Activated T-helper 2 cell treated with anti-CD3 and anti-CD28 coated beads, Interferon-gamma antibody, Interleukin-2, Interleukin-4, amounts not matched to agents 10 μg/mL and 5 μg/mL and 100 μg/mL, durations not matched to agents 14 hours and 24 hours and 36 hours (primary cell): ENCODE measurements at regions not wholly inside any gene's neighbourhood (a gene's known extent, or its start where the extent isn't known, plus 50 kb on each side); places are given as distances from the start of the nearest gene placed in this dataset.
"Not testable (repeated sequence)": the region's sequence is repeated elsewhere in the genome, so short reads cannot be mapped to it uniquely, and the experiment has no call there.

ENCODE experiments used
- DNase-seq: peaks from one replicate; pipeline ENCODE4 v3.0.0; 2021; ENCODE audit warnings: low spot score
- H3K27ac Mint-ChIP-seq: one replicate; pipeline ENCODE4 v1.8.0; 2021; ENCODE audit warnings: mixed read lengths
- H3K27me3 Mint-ChIP-seq: one replicate; pipeline ENCODE4 v1.8.0; 2021; ENCODE audit warnings: low read depth, mixed read lengths
- H3K36me3 Mint-ChIP-seq: one replicate; pipeline ENCODE4 v1.8.0; 2021; ENCODE audit warnings: low read depth, mixed read lengths
- H3K4me1 Mint-ChIP-seq: one replicate; pipeline ENCODE4 v1.8.0; 2021; ENCODE audit warnings: low read depth, mixed read lengths
- H3K4me3 Mint-ChIP-seq: one replicate; pipeline ENCODE4 v1.8.0; 2021; ENCODE audit warnings: low read depth, mild to moderate bottlenecking, moderate library complexity, mixed read lengths
- H3K9me3 Mint-ChIP-seq: one replicate; pipeline ENCODE4 v1.8.0; 2021; ENCODE audit warnings: mixed read lengths
- intact Hi-C: fragments of 100-400 bp; cut with micrococcal nuclease; formaldehyde crosslinking; loops from one replicate; pipeline ENCODE4 v1.15.1; 2023

DNA sequence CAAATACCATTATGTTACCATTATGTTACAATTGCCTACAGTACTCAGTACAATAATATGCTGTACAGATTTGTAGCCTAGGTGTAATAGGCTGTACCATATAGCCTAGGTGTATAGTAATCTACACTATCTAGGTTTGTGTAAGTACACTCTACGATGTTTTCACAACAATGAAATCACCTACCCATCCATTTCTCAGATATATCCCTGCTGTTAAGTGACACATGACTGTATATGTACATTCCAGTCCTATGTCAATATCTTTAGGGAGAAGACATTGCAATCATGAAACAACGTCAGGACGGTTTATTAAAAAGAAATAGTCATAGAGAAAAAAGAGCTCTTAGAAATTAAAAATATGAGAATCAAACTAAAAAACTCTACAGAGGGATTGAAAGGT lies 119.0 kb upstream of the CDC42EP3 start:
- Mint-ChIP-seq H3K27ac (no peak overlapping the region), H3K9me3 (peaks cover 37% of the 10 kb centered on the region), H3K4me1 (no peaks in the 10 kb centered on the region), H3K27me3 (peaks cover 2% of the 10 kb centered on the region), H3K4me3 (no peak overlapping the region), H3K36me3 (no peaks in the 10 kb centered on the region)
- intact Hi-C loops, result no loop called here
- no peak for DNase-seq

DNA sequence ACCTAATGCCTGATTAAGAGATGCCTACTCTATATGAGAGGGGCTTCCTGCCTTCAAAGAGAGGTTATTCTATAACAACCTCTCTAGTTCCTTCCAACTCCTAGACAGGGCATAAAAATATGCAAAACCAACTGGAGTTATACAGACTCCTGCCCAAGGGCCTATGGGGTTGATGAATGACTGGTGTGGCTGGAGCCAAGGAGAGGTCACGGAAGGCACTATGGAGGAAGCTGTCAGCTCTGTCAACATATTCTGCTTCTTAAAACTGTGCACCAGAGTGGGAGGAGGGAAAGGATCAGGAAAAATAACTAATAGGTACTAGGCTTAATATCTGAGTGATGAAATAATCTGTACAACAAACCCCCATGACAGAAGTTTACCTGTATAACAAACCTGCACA lies 120.9 kb upstream of the CDC42EP3 start:
- DNase-seq, result no peak
- peaks cover 33% of the 10 kb centered on the region for H3K9me3 Mint-ChIP-seq
- intact Hi-C loops, result no loop called here
- no peaks in the 10 kb centered on the region for H3K36me3 Mint-ChIP-seq
- peaks cover 2% of the 10 kb centered on the region for H3K27me3 Mint-ChIP-seq
- no peaks in the 10 kb centered on the region for H3K4me1 Mint-ChIP-seq
- H3K4me3 Mint-ChIP-seq, result no peak overlapping the region
- no peak overlapping the region for H3K27ac Mint-ChIP-seq

DNA sequence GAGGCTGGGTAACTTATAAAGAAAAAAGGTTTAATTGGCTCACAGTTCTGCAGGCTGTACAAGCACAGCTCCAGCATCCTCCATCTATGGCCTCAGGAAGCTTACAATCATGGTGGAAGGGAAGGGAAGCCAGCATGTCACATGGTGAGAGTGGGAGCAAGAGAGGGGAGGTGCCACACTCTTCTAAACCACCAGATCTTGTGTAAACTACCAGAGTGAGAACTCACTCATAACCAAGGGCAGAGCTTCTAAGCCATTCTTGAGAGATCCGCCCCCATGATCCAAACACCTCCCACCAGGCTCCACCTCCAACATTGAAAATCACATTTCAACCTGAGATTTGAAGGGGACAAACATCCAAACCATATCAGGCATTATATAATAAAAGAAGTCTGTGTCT lies 121.6 kb upstream of the CDC42EP3 start:
- peaks cover 2% of the 10 kb centered on the region for H3K27me3 Mint-ChIP-seq

DNA sequence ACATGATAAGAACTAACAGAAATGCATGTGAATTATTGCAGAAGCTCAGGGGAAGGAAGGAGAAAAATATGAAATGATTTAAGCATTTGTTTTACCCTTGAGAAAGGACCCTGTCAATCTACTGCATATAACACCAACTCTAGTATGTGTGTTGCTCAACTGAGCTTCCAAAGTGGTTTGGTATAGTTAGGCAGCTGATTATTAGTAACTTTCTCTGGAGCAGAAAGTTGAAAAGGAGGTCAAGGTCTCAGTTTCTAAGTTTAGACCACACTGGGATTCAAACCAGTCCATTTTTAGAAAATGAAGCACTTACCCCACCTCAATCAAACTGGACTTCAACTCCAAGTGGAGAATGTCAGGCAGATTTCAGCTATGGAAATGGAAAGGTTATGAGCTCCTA lies 123.3 kb upstream of the CDC42EP3 start:
- Mint-ChIP-seq H3K36me3 (no peaks in the 10 kb centered on the region), H3K9me3 (peaks cover 9% of the 10 kb centered on the region), H3K4me1 (no peaks in the 10 kb centered on the region), H3K27ac (no peak overlapping the region), H3K27me3 (peaks cover 4% of the 10 kb centered on the region), H3K4me3 (no peak overlapping the region)
- no peak for DNase-seq
- intact Hi-C loops, result no loop called here

More for the DNA sequence above, 121.6 kb upstream of the CDC42EP3 start:
- DNase-seq, result no peak
- Mint-ChIP-seq H3K9me3 (peaks cover 26% of the 10 kb centered on the region), H3K4me3 (no peak overlapping the region), H3K4me1 (no peaks in the 10 kb centered on the region), H3K27ac (no peak overlapping the region), H3K36me3 (no peaks in the 10 kb centered on the region)
- intact Hi-C loops, result no loop called here

DNA sequence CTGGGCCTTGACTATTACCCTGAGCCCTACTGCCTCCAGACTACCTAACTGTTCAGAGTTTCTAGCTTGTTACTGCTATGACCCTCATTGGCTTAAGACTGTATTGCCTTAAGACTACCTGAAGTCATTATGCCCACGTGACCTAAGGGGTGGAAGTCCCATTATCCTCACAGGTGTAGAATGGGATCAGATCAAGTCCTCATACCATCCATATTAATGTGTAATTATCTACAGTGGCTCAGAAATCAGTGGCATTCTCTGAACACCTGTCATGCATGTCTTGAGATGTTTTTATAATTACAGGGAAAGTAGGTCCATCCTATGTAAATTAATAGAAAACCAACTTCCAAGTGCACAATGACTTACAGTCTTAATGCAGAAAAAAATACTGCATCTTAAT lies 124.0 kb upstream of the CDC42EP3 start:
- no peak overlapping the region for H3K4me3 Mint-ChIP-seq
- H3K36me3 Mint-ChIP-seq, result no peaks in the 10 kb centered on the region
- intact Hi-C loops, result no loop called here
- no peak for DNase-seq
- peaks cover 4% of the 10 kb centered on the region for H3K9me3 Mint-ChIP-seq
- peaks cover 4% of the 10 kb centered on the region for H3K27me3 Mint-ChIP-seq
- H3K27ac Mint-ChIP-seq, result no peak overlapping the region
- no peaks in the 10 kb centered on the region for H3K4me1 Mint-ChIP-seq

DNA sequence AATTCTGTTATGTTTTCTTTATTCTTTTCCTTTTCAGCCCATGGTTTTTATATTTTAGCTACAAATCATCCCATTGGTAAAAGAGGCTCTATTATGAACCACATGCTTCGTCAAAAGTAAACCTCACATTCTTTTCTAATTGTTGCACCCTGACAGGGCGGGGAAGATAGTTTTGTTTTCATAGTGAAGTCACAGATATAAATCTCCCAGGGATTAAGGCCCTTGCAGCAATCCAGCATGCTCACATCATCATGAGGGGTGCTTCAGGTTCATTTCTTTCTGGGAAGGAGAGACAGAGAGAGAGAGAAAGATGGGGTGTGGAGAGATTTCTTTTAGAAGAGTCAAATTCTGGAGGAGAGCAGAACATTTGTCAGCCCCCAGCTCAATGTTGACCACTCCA lies 124.5 kb upstream of the CDC42EP3 start:
- Mint-ChIP-seq H3K36me3 (no peaks in the 10 kb centered on the region), H3K27ac (no peak overlapping the region), H3K9me3 (no peaks in the 10 kb centered on the region), H3K27me3 (peaks cover 4% of the 10 kb centered on the region), H3K4me1 (no peaks in the 10 kb centered on the region), H3K4me3 (no peak overlapping the region)
- no peak for DNase-seq
- intact Hi-C loops, result no loop called here

DNA sequence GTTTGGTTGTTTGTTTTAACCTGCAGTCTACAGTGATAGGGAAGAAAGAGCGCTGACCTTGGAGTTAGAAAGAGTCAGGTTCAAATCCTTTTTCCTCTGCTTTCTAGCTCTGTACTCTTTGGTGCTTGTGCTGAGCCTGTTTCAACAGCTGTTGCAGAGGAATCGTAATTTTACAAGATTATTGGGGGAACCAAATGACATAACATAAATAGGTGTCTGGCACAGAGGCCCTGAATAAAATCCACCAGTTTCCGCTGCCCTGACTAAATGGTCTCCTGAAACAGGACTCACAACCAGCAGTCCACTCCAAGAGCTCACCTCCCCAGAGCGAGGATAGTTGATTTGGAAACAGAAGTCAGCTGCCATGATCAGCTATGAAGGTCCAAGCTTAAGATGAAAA lies 125.0 kb upstream of the CDC42EP3 start:
- no peaks in the 10 kb centered on the region for H3K9me3 Mint-ChIP-seq
- no peak overlapping the region for H3K27ac Mint-ChIP-seq
- no peaks in the 10 kb centered on the region for H3K4me1 Mint-ChIP-seq
- no peak overlapping the region for H3K4me3 Mint-ChIP-seq
- H3K27me3 Mint-ChIP-seq, result peaks cover 8% of the 10 kb centered on the region
- H3K36me3 Mint-ChIP-seq, result no peaks in the 10 kb centered on the region
- intact Hi-C loops, result no loop called here
- no peak for DNase-seq

DNA sequence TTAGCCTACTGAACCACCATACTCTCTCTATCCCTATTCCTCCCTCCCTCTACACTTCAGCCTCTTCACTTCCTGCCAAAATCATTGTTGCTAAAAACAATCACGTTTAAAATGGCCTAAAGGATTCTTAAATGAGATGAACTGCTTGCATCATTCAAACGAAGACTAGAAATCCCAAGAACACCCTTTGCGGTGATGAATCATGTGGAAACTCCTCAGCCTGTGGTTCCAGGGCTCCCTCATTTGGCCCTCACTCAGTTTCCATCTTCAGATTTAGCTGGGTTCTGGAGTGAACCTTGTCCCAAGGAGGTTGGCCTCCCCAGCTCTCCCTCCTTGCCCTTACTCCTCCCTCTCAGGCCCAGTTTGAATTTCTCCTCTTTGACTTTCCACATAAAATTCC lies 125.6 kb upstream of the CDC42EP3 start:
- intact Hi-C loops, result no loop called here
- peaks cover 8% of the 10 kb centered on the region for H3K27me3 Mint-ChIP-seq

DNA sequence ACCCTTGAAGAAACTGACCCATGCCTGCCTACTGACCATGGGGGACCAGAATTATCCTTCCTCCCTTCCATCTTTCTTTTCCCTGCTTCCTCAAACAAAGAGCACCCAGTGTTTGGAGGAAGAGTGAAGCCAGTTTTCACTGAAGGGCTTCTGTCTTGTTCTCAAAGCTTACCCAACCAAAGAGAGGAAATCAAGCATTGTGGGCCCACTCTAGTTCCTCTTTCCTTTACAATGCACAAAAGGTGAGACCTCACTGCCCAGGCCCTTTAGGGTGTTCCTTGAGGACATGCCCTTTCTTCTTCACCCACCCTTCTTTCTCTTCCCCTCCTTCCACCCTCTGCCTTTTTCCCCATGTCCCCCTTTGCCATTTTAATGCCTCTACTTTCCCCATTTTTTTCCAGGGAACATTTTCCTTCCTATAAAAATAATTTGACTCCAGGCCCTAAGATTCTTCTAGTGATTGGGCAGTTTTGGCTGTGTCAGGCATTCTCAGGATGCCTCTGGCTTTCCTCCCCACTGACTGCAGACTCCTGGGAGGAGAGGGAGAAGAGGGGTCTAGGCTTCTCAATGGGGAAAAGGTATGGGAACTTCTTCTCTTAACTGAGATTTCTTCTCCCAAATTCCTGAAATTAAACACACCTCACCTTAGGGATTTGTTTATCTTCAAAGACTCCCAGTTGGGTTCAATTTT lies 126.6 kb upstream of the RMDN2 start:
- Mint-ChIP-seq H3K27me3 (peaks cover 8% of the 10 kb centered on the region), H3K4me3 (no peak overlapping the region), H3K9me3 (no peaks in the 10 kb centered on the region), H3K4me1 (no peaks in the 10 kb centered on the region), H3K36me3 (no peaks in the 10 kb centered on the region), H3K27ac (no peak overlapping the region)
- no peak for DNase-seq
- intact Hi-C loops, result no loop called here

More for the DNA sequence above, 125.6 kb upstream of the CDC42EP3 start:
- Mint-ChIP-seq H3K4me1 (no peaks in the 10 kb centered on the region), H3K27ac (no peak overlapping the region), H3K9me3 (no peaks in the 10 kb centered on the region), H3K4me3 (no peak overlapping the region), H3K36me3 (no peaks in the 10 kb centered on the region)
- DNase-seq, result no peak

DNA sequence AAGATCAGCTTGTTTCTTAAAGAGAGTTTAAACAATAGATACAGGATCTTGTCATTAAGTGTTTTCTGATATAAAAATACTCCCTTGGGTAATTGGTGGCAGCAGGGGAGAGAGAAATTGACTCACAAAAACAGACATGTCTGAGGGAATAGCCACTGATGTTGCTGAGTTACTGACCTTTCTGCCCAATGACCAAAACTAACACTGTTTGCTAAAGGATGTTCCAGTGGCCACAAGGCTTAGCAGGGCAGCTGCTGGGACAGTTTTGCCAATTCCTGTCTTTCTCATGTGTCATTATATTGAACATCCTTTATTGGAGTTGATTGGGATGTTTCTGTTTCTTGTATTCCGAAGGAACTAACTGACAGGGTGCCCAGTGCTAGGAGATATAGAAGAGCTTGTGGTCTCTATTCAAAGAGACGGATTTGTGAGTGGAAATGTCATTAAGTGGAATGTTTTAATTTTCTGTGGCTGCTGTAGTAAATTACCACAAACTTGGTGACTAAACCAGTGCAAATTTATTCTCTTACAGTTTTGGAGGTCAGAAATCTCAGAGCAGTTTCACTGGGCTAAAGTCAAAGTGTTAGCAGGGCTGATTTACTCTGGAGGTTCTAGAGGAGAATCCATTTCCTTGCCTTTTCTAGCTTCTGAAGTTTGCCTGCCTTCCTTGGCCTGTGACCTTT lies 124.8 kb upstream of the RMDN2 start:
- intact Hi-C loops, result no loop called here
- Mint-ChIP-seq H3K36me3 (no peaks in the 10 kb centered on the region), H3K27ac (no peak overlapping the region), H3K4me3 (no peak overlapping the region), H3K9me3 (no peaks in the 10 kb centered on the region), H3K4me1 (no peaks in the 10 kb centered on the region), H3K27me3 (peaks cover 6% of the 10 kb centered on the region)
- DNase-seq, result no peak

DNA sequence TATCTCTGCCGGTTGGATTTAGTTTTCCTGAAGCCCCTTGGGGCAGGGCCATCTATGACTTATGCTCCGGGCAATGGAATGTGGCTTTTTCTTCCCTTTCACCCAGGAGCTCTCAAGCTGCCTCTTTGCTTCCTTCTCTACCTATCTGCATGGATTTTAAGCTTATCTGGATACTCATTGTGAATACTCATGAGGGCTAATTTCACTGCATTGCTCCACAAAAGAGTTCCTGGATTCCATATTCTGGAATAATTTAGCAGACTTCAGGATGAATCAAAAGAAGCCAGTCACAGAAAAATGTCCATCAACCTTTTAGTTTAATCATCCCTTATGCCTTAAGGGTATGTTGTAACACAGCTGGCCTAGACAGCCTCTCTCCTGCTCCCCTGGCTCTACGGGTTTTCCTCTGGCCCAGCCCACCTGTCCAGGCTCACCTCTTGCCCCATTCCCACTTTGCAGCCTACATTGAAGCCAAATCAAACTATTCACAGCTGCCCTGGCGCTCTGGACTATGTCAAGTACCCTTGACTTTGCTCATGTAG lies 122.8 kb upstream of the RMDN2 start:
- DNase-seq, result no peak
- H3K36me3 Mint-ChIP-seq, result no peaks in the 10 kb centered on the region
- no peak overlapping the region for H3K27ac Mint-ChIP-seq
- intact Hi-C loops, result no loop called here
- H3K4me3 Mint-ChIP-seq, result no peak overlapping the region
- H3K4me1 Mint-ChIP-seq, result no peaks in the 10 kb centered on the region
- H3K27me3 Mint-ChIP-seq, result peaks cover 12% of the 10 kb centered on the region
- no peaks in the 10 kb centered on the region for H3K9me3 Mint-ChIP-seq

DNA sequence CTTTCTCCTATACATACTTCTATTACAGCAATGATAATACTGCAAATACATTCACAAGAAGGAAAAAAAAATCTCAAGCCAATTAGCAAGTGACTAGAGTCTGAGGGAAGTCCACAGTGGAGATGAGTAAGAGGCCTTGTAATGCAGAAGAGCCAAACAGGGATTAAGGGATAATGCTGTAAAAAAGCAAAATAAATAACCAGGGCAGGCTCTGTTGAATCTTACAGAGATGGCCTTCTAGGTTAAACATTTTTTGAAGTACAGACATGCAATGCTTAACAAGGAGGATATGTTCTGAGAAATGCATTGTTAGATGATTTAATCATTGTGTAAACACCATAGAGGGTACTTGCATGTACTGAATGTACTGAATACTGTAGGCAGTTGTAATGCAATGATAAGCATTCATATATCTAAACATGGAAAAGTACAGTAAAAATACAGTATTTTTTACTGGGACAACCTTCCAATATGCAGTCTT lies 122.1 kb upstream of the RMDN2 start:
- Mint-ChIP-seq H3K4me1 (no peaks in the 10 kb centered on the region), H3K9me3 (no peaks in the 10 kb centered on the region), H3K36me3 (no peaks in the 10 kb centered on the region), H3K27ac (no peak overlapping the region), H3K27me3 (peaks cover 16% of the 10 kb centered on the region), H3K4me3 (no peak overlapping the region)
- intact Hi-C loops, result no loop called here
- no peak for DNase-seq

DNA sequence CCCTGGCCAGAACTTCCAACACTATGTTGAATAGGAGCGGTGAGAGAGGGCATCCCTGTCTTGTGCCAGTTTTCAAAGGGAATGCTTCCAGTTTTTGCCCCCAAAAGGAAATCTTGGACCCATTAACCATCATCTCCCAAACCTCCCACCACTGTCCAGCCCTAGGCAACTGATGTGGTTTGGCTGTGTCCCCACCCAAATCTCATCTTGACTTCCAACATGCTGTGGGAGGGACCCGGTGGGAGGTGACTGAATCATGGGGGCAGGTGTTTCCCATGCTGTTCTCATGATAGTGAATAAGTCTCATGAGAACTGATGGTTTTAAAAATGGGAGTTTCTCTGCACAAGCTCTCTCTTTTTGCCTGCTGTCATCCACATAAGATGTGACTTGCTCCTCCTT lies 119.1 kb upstream of the RMDN2 start:
- not testable (repeated sequence) for H3K9me3 Mint-ChIP-seq, H3K4me3 Mint-ChIP-seq

More for the DNA sequence above, 119.1 kb upstream of the RMDN2 start:
- intact Hi-C loops, H3K36me3 Mint-ChIP-seq, DNase-seq, H3K27ac Mint-ChIP-seq, H3K4me1 Mint-ChIP-seq: not testable (repeated sequence)
- H3K27me3 Mint-ChIP-seq, result peaks cover 14% of the 10 kb centered on the region
